ENCODE measurements at regions not wholly inside any gene's neighbourhood (a gene's known extent, or its start where the extent isn't known, plus 50 kb on each side); places are given as distances from the start of the nearest gene placed in this dataset.

DNA sequence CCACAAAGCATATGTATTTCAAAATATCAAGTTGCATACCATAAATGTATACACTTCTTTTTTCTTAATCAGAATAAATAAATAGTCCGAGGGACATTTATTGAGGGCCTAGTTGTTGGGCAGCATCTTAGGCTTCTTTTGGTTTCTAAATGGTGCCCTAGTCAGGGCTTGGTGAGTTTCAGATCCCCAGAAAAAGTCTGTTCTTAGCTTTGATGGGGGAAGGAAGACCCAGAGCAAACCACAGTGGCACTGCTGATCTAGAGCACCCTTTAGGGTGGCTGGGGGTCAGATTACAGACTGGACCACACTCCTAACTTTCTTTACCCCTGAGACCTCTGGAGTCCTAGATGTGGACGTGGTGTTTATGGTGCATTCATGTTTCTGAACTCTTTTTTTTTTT is 97.8 kb downstream of the C9orf152 start:
- no peak for DNase-seq (ENCODE audit: low read depth)
- H3K4me3 ChIP-seq (ENCODE audit: low read depth, low read length) = no peak overlapping the region
- TF ChIP-seq, protein P1, sequence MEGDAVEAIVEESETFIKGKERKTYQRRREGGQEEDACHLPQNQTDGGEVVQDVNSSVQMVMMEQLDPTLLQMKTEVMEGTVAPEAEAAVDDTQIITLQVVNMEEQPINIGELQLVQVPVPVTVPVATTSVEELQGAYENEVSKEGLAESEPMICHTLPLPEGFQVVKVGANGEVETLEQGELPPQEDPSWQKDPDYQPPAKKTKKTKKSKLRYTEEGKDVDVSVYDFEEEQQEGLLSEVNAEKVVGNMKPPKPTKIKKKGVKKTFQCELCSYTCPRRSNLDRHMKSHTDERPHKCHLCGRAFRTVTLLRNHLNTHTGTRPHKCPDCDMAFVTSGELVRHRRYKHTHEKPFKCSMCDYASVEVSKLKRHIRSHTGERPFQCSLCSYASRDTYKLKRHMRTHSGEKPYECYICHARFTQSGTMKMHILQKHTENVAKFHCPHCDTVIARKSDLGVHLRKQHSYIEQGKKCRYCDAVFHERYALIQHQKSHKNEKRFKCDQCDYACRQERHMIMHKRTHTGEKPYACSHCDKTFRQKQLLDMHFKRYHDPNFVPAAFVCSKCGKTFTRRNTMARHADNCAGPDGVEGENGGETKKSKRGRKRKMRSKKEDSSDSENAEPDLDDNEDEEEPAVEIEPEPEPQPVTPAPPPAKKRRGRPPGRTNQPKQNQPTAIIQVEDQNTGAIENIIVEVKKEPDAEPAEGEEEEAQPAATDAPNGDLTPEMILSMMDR (IDR thresholded peaks at IDR 0.05; ENCODE audit: control insufficient read depth, extremely low read depth, insufficient read depth) = no peak

DNA sequence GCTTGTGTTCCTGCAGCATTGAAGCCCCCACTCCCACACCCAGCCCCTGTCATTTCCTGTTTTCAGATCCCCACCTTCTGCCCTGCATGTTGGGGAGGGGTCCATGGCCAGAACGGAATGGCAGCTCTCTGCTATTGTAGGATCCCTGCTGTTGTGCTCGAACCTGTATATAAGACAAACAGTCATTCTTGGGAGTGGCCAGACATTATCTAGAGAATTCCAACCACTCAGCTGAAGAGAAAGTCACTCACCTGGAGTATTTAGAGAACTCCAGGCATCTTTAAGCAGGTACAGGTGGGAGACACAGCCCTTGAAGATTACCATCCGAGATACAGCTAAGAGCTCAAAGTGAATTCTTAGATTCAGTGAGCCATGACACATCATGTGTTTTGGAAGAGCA is 96.1 kb downstream of the C9orf152 start:
- no peak overlapping the region for H3K4me3 ChIP-seq (ENCODE audit: low read depth, low read length)
- TF ChIP-seq, protein P1 (IDR thresholded peaks at IDR 0.05; ENCODE audit: control insufficient read depth, extremely low read depth, insufficient read depth) = no peak
- DNase-seq (ENCODE audit: low read depth) = no peak

DNA sequence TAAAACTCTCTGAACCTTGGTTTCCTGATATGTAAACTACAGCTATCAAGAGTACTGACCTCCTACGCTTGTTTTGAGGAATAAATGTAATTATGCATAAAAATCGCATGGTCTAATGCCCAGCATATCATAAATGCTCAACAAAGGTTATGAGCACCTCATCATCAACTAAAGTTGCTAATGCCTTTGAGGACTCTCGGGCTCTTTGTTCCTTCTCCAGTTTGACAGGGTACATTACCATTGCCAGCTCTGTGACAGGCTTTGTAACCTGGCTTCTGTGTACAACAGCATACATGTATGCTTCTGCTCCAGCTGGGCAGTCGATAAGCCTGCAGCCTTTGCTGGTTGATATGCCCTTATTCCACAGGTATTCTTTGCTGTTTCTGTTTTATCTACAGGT is 95.2 kb downstream of the C9orf152 start:
- H3K4me3 ChIP-seq (ENCODE audit: low read depth, low read length) = no peak overlapping the region
- DNase-seq (ENCODE audit: low read depth) = no peak
- TF ChIP-seq, protein P1 (IDR thresholded peaks at IDR 0.05; ENCODE audit: control insufficient read depth, extremely low read depth, insufficient read depth) = no peak

DNA sequence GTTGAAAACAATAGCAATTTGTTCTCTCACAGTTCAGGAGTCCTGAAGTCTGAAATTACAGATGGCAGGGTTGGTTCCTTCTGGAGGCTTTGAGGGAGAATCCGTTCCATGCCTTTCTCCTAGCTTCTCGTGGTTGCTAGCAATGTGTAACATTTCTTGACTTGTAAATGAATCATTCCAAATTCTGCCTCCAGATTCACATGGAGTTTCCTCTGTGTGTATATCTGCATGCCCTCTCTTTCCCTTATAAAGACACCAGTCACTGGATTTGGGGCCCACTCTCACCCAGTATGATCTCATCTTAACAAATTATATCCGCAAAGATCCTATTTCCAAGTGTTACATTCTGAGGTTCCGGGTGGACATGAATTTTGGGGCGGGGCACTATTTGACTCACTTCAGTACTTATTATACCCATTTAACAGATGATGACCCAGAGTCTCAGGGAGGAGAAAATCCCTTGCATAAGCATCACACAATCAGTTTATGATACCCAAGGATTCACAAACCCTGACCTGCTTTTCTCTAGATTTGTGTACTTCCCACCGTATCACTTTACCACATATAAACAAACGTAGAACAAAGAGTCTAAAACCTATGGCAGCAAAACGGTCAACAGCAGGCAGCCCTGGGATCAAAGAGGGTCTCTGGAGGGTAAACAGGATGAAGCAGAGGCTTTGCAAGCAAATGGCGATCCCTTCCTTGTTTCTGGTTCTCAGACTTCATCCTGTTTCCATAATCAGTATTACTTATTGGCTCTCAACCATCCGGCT is 93.7 kb downstream of the C9orf152 start:
- no peak overlapping the region for H3K4me3 ChIP-seq (ENCODE audit: low read depth, low read length)
- TF ChIP-seq, protein P1 (IDR thresholded peaks at IDR 0.05; ENCODE audit: control insufficient read depth, extremely low read depth, insufficient read depth) = no peak
- DNase-seq (ENCODE audit: low read depth) = no peak

DNA sequence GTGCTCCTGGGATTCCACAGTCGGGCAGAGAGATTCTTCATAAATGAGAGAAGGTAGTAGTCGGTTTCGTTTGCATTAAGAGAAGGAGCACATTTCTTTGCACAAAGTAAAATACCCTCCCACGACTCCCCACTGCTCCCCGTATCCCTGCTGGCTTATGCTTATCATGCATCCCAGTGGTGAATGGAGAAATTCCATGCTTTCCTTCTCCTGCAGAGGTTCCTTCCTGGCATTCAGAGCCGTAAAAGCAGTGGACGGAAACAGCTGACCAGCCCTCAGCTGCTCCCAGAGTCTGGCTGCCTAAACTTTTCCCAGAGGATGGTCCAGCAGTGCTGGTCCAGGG is 93.1 kb downstream of the C9orf152 start:
- no peak for DNase-seq (ENCODE audit: low read depth)
- TF ChIP-seq, protein P1 (IDR thresholded peaks at IDR 0.05; ENCODE audit: control insufficient read depth, extremely low read depth, insufficient read depth) = no peak
- no peak overlapping the region for H3K4me3 ChIP-seq (ENCODE audit: low read depth, low read length)

DNA sequence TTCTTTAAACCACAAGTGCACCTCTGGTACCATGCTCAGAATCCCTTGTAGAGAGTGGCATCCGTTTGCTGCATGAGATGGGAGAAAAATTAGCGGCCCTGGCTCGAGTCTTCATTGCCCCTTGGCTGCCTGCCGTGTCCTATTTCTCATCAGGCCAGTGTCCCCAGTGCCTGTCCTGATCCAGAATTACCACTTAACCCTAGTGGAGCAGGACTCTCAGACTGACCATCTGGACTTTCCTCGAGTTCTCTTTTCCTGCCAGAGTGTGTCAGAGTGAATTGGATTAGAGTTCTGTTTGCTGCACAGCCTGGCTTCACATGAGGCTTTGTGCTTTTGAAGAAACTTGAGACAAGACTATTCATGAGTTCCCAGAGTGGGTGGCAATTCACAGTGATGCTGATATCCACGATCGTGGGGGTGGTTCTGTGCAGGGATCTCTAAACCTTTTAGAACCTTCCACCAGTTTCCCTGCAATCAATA is 92.6 kb downstream of the C9orf152 start:
- no peak overlapping the region for H3K4me3 ChIP-seq (ENCODE audit: low read depth, low read length)
- TF ChIP-seq, protein P1 (IDR thresholded peaks at IDR 0.05; ENCODE audit: control insufficient read depth, extremely low read depth, insufficient read depth) = no peak
- DNase-seq (ENCODE audit: low read depth) = no peak

Data from LNCaP clone FGC (cell line).